HEK293 (cell line): ENCODE measurements at regions not wholly inside any gene's neighbourhood (a gene's known extent, or its start where the extent isn't known, plus 50 kb on each side); places are given as distances from the start of the nearest gene placed in this dataset.

ENCODE experiments used
- CTCF ChIA-PET: fragments of 350-600 bp; formaldehyde crosslinking; extraction: SDS; loops from one replicate; lab custom pipeline; 2021; ENCODE audit warnings: antibody characterized with exemption; lab: Yijun Ruan, JAX
- POLR2A ChIA-PET: fragments of 300-600 bp; formaldehyde crosslinking; extraction: SDS; loops from one replicate; lab custom pipeline; 2020; ENCODE audit warnings: antibody characterized with exemption, inconsistent platforms; lab: Yijun Ruan, JAX
- H3K27ac ChIP-seq: fragments of 200-500 bp; sonication (Bioruptor generic); 2 replicates; pipeline ENCODE4 v1.5.1; 2014; ENCODE audit warnings: low read depth, low read length, control low read depth, inconsistent platforms; ENCODE audit errors: extremely low read depth
- H3K36me3 ChIP-seq, 2 experiments: fragments of 200-500 bp in 1 of 2; sonication (Bioruptor generic) in 1 of 2; 1 replicate in 1 of 2; 2 replicates in 1 of 2; pipeline ENCODE4 v1.5.1; 2014 to 2017; ENCODE audit warnings: inconsistent platforms in 2 of 2, low read length in 2 of 2; ENCODE audit not compliant: control insufficient read depth in 2 of 2, insufficient read depth in 1 of 2
- H3K4me1 ChIP-seq: fragments of 200-500 bp; sonication (Bioruptor generic); 2 replicates; pipeline ENCODE4 v1.5.1; 2014; ENCODE audit warnings: mild to moderate bottlenecking, low read length, inconsistent platforms; ENCODE audit not compliant: control insufficient read depth, insufficient read depth
- H3K4me3 ChIP-seq: 2 replicates; pipeline ENCODE4 v1.5.1; 2011; ENCODE audit warnings: low read depth, mild to moderate bottlenecking, control low read depth, low read length, moderate library complexity
- H3K9me3 ChIP-seq: fragments of 200-500 bp; sonication (Bioruptor generic); 2 replicates; pipeline ENCODE4 v1.5.1; 2014; ENCODE audit warnings: low read depth, low read length, inconsistent platforms; ENCODE audit not compliant: control insufficient read depth, insufficient read depth
- EGR2 ChIP-seq: fragments of 450-650 bp; formaldehyde crosslinking; IDR thresholded peaks from 2 replicates; pipeline ENCODE4 v1.5.1; 2016; ENCODE audit warnings: low read depth, missing biosample characterization, missing genetic modification characterization
- GFI1B ChIP-seq: fragments of 450-650 bp; formaldehyde crosslinking; IDR thresholded peaks from 2 replicates; pipeline ENCODE4 v1.5.1; 2016; ENCODE audit warnings: missing biosample characterization, missing genetic modification characterization
- OVOL3 ChIP-seq: fragments of 450-650 bp; formaldehyde crosslinking; IDR thresholded peaks from 2 replicates; pipeline ENCODE4 v1.5.1; 2016; ENCODE audit warnings: missing biosample characterization, missing genetic modification characterization
- ZNF140 ChIP-seq: fragments of 450-650 bp; formaldehyde crosslinking; IDR thresholded peaks from 2 replicates; pipeline ENCODE4 v1.5.1; 2016; ENCODE audit warnings: missing biosample characterization, missing genetic modification characterization
- ZNF292 ChIP-seq: fragments of 450-650 bp; formaldehyde crosslinking; IDR thresholded peaks from 2 replicates; pipeline ENCODE4 v1.5.1; 2016; ENCODE audit warnings: low read depth, missing biosample characterization, missing genetic modification characterization, borderline replicate concordance
- ZNF341 ChIP-seq: fragments of 450-650 bp; formaldehyde crosslinking; IDR thresholded peaks from 2 replicates; pipeline ENCODE4; 2016; ENCODE audit warnings: low read depth, missing biosample characterization, missing genetic modification characterization
- ZNF404 ChIP-seq: fragments of 450-650 bp; formaldehyde crosslinking; IDR thresholded peaks from 2 replicates; pipeline ENCODE4 v1.5.1; 2017; ENCODE audit warnings: missing biosample characterization, missing genetic modification characterization
- ZNF416 ChIP-seq: fragments of 450-650 bp; formaldehyde crosslinking; IDR thresholded peaks from 2 replicates; pipeline ENCODE4 v1.5.1; 2016; ENCODE audit warnings: missing biosample characterization, missing genetic modification characterization
- ZNF629 ChIP-seq: fragments of 450-650 bp; formaldehyde crosslinking; IDR thresholded peaks from 2 replicates; pipeline ENCODE4 v1.5.1; 2017; ENCODE audit warnings: missing biosample characterization, missing genetic modification characterization
- ZNF660 ChIP-seq: fragments of 450-650 bp; IDR thresholded peaks from 2 replicates; pipeline ENCODE4 v1.5.1; 2018; ENCODE audit warnings: missing biosample characterization, mild to moderate bottlenecking, missing genetic modification characterization
- ZNF664 ChIP-seq: fragments of 450-650 bp; formaldehyde crosslinking; IDR thresholded peaks from 2 replicates; pipeline ENCODE4 v1.5.1; 2016; ENCODE audit warnings: missing biosample characterization, missing genetic modification characterization
- ZSCAN23 ChIP-seq: fragments of 450-650 bp; formaldehyde crosslinking; IDR thresholded peaks from 2 replicates; pipeline ENCODE4 v1.5.1; 2016; ENCODE audit warnings: missing biosample characterization, missing genetic modification characterization
- TF ChIP-seq, protein P1 (sequence below): sonication (generic); formaldehyde crosslinking; IDR thresholded peaks from 2 replicates; pipeline ENCODE4 v1.8.1; 2022; ENCODE audit warnings: mild to moderate bottlenecking, moderate library complexity, missing genetic modification reagents
- TF ChIP-seq, protein P2 (sequence below): fragments of 450-650 bp; formaldehyde crosslinking; IDR thresholded peaks from 2 replicates; pipeline ENCODE4 v1.5.1; 2017; ENCODE audit warnings: missing biosample characterization, missing genetic modification characterization
- TF ChIP-seq, protein P3 (sequence below): fragments of 450-650 bp; formaldehyde crosslinking; IDR thresholded peaks from 2 replicates; pipeline ENCODE4 v1.5.1; 2016; ENCODE audit warnings: missing biosample characterization, missing genetic modification characterization
- TF ChIP-seq, protein P4 (sequence below): fragments of 450-650 bp; formaldehyde crosslinking; IDR thresholded peaks from 2 replicates; pipeline ENCODE4 v1.5.1; 2016; ENCODE audit warnings: missing biosample characterization, missing genetic modification characterization, borderline replicate concordance
- TF ChIP-seq, protein P5 (sequence below): fragments of 450-650 bp; formaldehyde crosslinking; IDR thresholded peaks from 2 replicates; pipeline ENCODE4 v1.5.1; 2016; ENCODE audit warnings: missing biosample characterization, missing genetic modification characterization
- TF ChIP-seq, protein P6 (sequence below): fragments of 450-650 bp; formaldehyde crosslinking; IDR thresholded peaks from 2 replicates; pipeline ENCODE4 v1.5.1; 2017; ENCODE audit warnings: missing biosample characterization, missing genetic modification characterization

DNA sequence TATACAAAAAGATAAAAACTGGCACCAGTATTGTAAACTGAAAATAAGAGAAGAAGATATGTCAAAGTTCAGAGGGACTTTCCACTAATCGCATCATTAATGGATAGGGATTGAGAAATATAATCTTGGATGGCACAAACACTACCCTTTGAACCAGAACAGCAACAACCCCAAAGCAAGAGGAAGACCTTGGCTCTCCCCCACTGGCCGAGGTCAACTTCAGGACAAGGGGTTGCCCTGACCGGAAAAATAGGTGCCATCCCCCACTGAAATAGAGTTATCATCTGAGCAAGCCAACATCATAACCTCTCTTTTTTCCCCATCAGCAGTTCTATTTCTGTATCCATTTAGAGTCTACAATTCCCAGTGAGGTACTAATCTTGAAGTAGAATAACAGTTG lies 72.4 kb upstream of the PCED1B start:
- ChIA-PET POLR2A (no interaction called here), CTCF (interaction anchor here (0.6 to 1.0 kb wide), 2 partner anchors 25 to 43 kb away, joined by 3 read pairs; no protein-coding TSS in a partner anchor)
- H3K4me1 ChIP-seq: no peaks in the 10 kb centered on the region
- no peak overlapping the region for H3K4me3 ChIP-seq
- no peak overlapping the region for H3K27ac ChIP-seq
- H3K9me3 ChIP-seq: no peaks in the 10 kb centered on the region
- TF ChIP-seq, protein P1, sequence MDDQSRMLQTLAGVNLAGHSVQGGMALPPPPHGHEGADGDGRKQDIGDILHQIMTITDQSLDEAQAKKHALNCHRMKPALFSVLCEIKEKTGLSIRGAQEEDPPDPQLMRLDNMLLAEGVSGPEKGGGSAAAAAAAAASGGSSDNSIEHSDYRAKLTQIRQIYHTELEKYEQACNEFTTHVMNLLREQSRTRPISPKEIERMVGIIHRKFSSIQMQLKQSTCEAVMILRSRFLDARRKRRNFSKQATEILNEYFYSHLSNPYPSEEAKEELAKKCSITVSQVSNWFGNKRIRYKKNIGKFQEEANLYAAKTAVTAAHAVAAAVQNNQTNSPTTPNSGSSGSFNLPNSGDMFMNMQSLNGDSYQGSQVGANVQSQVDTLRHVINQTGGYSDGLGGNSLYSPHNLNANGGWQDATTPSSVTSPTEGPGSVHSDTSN (CRISPR knock-in tag): no peak
- TF ChIP-seq, protein P2, sequence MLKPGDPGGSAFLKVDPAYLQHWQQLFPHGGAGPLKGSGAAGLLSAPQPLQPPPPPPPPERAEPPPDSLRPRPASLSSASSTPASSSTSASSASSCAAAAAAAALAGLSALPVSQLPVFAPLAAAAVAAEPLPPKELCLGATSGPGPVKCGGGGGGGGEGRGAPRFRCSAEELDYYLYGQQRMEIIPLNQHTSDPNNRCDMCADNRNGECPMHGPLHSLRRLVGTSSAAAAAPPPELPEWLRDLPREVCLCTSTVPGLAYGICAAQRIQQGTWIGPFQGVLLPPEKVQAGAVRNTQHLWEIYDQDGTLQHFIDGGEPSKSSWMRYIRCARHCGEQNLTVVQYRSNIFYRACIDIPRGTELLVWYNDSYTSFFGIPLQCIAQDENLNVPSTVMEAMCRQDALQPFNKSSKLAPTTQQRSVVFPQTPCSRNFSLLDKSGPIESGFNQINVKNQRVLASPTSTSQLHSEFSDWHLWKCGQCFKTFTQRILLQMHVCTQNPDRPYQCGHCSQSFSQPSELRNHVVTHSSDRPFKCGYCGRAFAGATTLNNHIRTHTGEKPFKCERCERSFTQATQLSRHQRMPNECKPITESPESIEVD (tag by site-specific recombination): no peak
- TF ChIP-seq OVOL3 (tag by site-specific recombination) (no peak), ZNF140 (tag by site-specific recombination) (no peak), ZNF629 (tag by site-specific recombination) (no peak), ZSCAN23 (tag by site-specific recombination) (no peak), ZNF292 (tag by site-specific recombination) (no peak), EGR2 (tag by site-specific recombination) (no peak), ZNF664 (tag by site-specific recombination) (no peak), ZNF660 (tag by site-specific recombination) (no peak), ZNF404 (tag by site-specific recombination) (no peak), ZNF341 (tag by site-specific recombination) (no peak), ZNF416 (no peak), GFI1B (tag by site-specific recombination) (no peak)
- TF ChIP-seq, protein P3, sequence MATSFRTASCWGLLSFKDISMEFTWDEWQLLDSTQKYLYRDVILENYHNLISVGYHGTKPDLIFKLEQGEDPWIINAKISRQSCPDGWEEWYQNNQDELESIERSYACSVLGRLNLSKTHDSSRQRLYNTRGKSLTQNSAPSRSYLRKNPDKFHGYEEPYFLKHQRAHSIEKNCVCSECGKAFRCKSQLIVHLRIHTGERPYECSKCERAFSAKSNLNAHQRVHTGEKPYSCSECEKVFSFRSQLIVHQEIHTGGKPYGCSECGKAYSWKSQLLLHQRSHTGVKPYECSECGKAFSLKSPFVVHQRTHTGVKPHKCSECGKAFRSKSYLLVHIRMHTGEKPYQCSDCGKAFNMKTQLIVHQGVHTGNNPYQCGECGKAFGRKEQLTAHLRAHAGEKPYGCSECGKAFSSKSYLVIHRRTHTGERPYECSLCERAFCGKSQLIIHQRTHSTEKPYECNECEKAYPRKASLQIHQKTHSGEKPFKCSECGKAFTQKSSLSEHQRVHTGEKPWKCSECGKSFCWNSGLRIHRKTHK: no peak
- TF ChIP-seq, protein P4, sequence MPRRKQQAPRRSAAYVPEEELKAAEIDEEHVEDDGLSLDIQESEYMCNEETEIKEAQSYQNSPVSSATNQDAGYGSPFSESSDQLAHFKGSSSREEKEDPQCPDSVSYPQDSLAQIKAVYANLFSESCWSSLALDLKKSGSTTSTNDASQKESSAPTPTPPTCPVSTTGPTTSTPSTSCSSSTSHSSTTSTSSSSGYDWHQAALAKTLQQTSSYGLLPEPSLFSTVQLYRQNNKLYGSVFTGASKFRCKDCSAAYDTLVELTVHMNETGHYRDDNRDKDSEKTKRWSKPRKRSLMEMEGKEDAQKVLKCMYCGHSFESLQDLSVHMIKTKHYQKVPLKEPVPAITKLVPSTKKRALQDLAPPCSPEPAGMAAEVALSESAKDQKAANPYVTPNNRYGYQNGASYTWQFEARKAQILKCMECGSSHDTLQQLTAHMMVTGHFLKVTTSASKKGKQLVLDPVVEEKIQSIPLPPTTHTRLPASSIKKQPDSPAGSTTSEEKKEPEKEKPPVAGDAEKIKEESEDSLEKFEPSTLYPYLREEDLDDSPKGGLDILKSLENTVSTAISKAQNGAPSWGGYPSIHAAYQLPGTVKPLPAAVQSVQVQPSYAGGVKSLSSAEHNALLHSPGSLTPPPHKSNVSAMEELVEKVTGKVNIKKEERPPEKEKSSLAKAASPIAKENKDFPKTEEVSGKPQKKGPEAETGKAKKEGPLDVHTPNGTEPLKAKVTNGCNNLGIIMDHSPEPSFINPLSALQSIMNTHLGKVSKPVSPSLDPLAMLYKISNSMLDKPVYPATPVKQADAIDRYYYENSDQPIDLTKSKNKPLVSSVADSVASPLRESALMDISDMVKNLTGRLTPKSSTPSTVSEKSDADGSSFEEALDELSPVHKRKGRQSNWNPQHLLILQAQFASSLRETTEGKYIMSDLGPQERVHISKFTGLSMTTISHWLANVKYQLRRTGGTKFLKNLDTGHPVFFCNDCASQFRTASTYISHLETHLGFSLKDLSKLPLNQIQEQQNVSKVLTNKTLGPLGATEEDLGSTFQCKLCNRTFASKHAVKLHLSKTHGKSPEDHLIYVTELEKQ (tag by site-specific recombination): no peak
- TF ChIP-seq, protein P5, sequence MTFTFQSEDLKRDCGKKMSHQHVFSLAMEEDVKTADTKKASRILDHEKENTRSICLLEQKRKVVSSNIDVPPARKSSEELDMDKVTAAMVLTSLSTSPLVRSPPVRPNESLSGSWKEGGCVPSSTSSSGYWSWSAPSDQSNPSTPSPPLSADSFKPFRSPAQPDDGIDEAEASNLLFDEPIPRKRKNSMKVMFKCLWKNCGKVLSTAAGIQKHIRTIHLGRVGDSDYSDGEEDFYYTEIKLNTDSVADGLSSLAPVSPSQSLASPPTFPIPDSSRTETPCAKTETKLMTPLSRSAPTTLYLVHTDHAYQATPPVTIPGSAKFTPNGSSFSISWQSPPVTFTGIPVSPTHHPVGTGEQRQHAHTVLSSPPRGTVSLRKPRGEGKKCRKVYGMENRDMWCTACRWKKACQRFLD (tag by site-specific recombination): no peak
- TF ChIP-seq, protein P6, sequence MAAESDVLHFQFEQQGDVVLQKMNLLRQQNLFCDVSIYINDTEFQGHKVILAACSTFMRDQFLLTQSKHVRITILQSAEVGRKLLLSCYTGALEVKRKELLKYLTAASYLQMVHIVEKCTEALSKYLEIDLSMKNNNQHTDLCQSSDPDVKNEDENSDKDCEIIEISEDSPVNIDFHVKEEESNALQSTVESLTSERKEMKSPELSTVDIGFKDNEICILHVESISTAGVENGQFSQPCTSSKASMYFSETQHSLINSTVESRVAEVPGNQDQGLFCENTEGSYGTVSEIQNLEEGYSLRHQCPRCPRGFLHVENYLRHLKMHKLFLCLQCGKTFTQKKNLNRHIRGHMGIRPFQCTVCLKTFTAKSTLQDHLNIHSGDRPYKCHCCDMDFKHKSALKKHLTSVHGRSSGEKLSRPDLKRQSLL (tag by site-specific recombination): no peak
- H3K36me3 ChIP-seq: no peaks in the 10 kb centered on the region
